ENCODE measurements at regions not wholly inside any gene's neighbourhood (a gene's known extent, or its start where the extent isn't known, plus 50 kb on each side); places are given as distances from the start of the nearest gene placed in this dataset.

DNA sequence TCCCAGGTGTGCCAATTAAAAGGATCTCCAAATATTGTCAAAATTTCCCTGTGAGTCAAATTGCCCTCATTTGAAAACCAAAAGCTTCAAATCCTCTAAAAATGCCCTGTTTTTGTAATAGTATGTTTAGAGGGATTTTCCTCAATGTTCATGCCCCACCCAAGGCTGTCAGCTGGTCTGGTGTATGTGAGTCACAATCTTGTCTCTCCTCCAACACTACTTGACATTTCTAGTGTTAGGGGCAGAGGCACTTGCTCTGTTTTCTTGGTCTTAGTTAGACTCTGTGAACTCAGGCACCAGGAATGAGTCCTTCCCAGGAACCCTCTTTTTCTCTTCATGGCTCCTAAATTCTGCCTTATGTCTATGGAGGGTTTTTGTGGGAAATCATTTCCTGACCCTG is 634.8 kb downstream of the KCNJ2 start:
- Histone ChIP-seq H3K27ac (no peak overlapping the region), H3K4me1 (ENCODE audit: insufficient read depth) (no peaks in the 10 kb centered on the region), H3K4me2 (no peak overlapping the region), H3K79me2 (no peaks in the 10 kb centered on the region), H3K9me2 (replicated peaks; ENCODE audit: insufficient read depth) (no peaks in the 10 kb centered on the region), H3K36me3 (replicated peaks; ENCODE audit: insufficient read depth, low read depth) (no peaks in the 10 kb centered on the region), H3K9me3 (ENCODE audit: low read depth) (no peaks in the 10 kb centered on the region), H4K20me1 (ENCODE audit: insufficient read depth, poor library complexity, severe bottlenecking) (no peaks in the 10 kb centered on the region), H3K4me3 (no peak overlapping the region), H3K27me3 (no peaks in the 10 kb centered on the region), H2AFZ (no peak overlapping the region)
- no peak for DNase-seq (ENCODE audit: low spot score)
- TF ChIP-seq EZH2 (IDR thresholded peaks at IDR 0.05; ENCODE audit: borderline replicate concordance) (no peak), EZH2phosphoT487 (IDR thresholded peaks at IDR 0.05; ENCODE audit: low read depth, severe bottlenecking, unreplicated experiment) (no peak)
- TF ChIP-seq, protein P1, sequence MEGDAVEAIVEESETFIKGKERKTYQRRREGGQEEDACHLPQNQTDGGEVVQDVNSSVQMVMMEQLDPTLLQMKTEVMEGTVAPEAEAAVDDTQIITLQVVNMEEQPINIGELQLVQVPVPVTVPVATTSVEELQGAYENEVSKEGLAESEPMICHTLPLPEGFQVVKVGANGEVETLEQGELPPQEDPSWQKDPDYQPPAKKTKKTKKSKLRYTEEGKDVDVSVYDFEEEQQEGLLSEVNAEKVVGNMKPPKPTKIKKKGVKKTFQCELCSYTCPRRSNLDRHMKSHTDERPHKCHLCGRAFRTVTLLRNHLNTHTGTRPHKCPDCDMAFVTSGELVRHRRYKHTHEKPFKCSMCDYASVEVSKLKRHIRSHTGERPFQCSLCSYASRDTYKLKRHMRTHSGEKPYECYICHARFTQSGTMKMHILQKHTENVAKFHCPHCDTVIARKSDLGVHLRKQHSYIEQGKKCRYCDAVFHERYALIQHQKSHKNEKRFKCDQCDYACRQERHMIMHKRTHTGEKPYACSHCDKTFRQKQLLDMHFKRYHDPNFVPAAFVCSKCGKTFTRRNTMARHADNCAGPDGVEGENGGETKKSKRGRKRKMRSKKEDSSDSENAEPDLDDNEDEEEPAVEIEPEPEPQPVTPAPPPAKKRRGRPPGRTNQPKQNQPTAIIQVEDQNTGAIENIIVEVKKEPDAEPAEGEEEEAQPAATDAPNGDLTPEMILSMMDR (IDR thresholded peaks at IDR 0.05; ENCODE audit: poor library complexity) = no peak

DNA sequence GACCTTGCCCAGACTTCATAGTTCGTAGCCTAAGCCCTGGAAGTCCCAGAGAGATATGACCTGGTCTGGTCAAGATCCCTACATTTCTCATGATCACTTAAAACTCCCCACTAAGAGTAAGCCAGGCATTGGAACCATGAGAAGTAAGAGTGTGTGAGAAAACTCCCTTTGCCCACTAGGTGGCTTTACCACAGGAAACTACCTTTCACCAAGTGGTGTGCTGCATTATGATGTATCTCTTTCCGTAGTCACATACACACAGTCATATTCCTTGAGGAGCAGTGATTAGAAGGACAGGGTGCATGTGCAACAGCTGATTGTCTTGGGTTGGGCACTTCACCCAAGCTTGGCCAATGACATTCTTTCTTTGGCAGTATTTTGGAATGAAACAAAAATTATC is 639.3 kb downstream of the KCNJ2 start:
- Histone ChIP-seq H3K4me1 (ENCODE audit: insufficient read depth) (no peaks in the 10 kb centered on the region), H3K4me2 (no peak overlapping the region), H3K79me2 (no peaks in the 10 kb centered on the region), H3K9me2 (replicated peaks; ENCODE audit: insufficient read depth) (no peaks in the 10 kb centered on the region), H3K9me3 (ENCODE audit: low read depth) (no peaks in the 10 kb centered on the region), H3K4me3 (no peak overlapping the region), H4K20me1 (ENCODE audit: insufficient read depth, poor library complexity, severe bottlenecking) (no peaks in the 10 kb centered on the region), H3K27me3 (no peaks in the 10 kb centered on the region), H3K27ac (no peak overlapping the region), H2AFZ (no peak overlapping the region), H3K36me3 (replicated peaks; ENCODE audit: insufficient read depth, low read depth) (no peaks in the 10 kb centered on the region)
- no peak for TF ChIP-seq EZH2phosphoT487 (IDR thresholded peaks at IDR 0.05; ENCODE audit: low read depth, severe bottlenecking, unreplicated experiment)
- TF ChIP-seq EZH2 (IDR thresholded peaks at IDR 0.05; ENCODE audit: borderline replicate concordance) = no peak
- TF ChIP-seq, protein P1 (IDR thresholded peaks at IDR 0.05; ENCODE audit: poor library complexity) = peak; percentile 28
- 85% methylated on average over 2 of the region's 2 CpGs for WGBS (ENCODE audit: low lambda C conversion rate, missing lambda C conversion rate)
- peak; percentile 5 for DNase-seq (ENCODE audit: low spot score)

DNA sequence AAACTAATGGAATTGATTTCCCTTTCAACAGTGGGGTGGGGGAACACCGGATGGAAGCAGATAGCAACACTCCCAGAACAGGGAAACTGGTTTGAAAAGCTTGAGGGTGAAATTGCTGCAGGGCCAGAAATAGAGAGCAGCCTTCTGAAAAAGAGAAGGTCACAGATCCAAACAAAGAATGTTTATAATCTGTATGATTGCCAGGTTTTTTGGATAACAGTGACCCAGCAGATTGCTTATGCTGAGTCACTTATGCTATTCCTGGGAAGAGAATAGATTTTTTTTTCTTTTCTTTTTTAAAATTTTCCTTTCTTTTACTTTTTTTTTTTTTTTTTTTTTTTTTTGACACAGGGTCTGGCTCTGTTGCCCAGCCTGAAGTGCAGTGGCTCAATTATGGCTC is 641.3 kb downstream of the KCNJ2 start:
- H3K9me2 ChIP-seq (replicated peaks; ENCODE audit: insufficient read depth) = no peaks in the 10 kb centered on the region
- DNase-seq (ENCODE audit: low spot score) = no peak
- no peaks in the 10 kb centered on the region for H3K36me3 ChIP-seq (replicated peaks; ENCODE audit: insufficient read depth, low read depth)
- no peaks in the 10 kb centered on the region for H3K27me3 ChIP-seq
- no peaks in the 10 kb centered on the region for H4K20me1 ChIP-seq (ENCODE audit: insufficient read depth, poor library complexity, severe bottlenecking)
- no peaks in the 10 kb centered on the region for H3K4me1 ChIP-seq (ENCODE audit: insufficient read depth)
- no peak overlapping the region for H3K4me2 ChIP-seq
- H2AFZ ChIP-seq = no peak overlapping the region
- WGBS (ENCODE audit: low lambda C conversion rate, missing lambda C conversion rate) = 48% methylated on average over 1 of the region's 1 CpG
- H3K4me3 ChIP-seq = no peak overlapping the region
- no peaks in the 10 kb centered on the region for H3K79me2 ChIP-seq
- no peaks in the 10 kb centered on the region for H3K9me3 ChIP-seq (ENCODE audit: low read depth)
- no peak overlapping the region for H3K27ac ChIP-seq
- TF ChIP-seq EZH2phosphoT487 (IDR thresholded peaks at IDR 0.05; ENCODE audit: low read depth, severe bottlenecking, unreplicated experiment) (no peak), EZH2 (IDR thresholded peaks at IDR 0.05; ENCODE audit: borderline replicate concordance) (no peak)
- TF ChIP-seq, protein P1 (IDR thresholded peaks at IDR 0.05; ENCODE audit: poor library complexity) = no peak

DNA sequence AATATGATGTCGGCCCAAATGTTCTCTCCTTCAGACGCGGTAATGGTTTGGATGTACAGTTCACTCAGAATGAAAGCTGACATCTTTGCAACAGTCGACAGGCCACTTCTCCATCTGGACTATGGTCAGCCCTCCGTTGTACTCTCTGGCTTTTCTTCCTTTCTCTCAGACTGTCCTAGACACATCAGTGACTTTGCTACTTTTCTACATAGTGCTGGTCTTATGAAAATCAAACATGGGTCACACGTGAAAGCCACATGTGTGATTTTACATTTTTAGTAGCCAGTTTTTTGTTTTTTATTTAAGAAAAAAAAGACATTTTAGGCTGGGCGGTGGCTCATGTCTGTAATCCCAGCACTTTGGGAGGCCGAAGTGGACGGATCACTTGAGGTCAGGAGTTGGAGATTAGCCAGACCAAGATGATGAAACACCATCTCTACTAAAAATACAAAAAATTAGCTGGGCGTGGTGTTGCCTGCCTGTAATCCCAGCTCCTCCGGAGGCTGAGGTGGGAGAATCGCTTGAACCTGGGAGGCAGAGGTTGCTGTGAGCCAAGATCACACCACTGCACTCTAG is 644.1 kb downstream of the KCNJ2 start:
- DNase-seq (ENCODE audit: low spot score) = no peak
- H2AFZ ChIP-seq = no peak overlapping the region
- TF ChIP-seq EZH2phosphoT487 (IDR thresholded peaks at IDR 0.05; ENCODE audit: low read depth, severe bottlenecking, unreplicated experiment) = no peak
- TF ChIP-seq, protein P1 (IDR thresholded peaks at IDR 0.05; ENCODE audit: poor library complexity) = no peak
- no peak for TF ChIP-seq EZH2 (IDR thresholded peaks at IDR 0.05; ENCODE audit: borderline replicate concordance)
- no peaks in the 10 kb centered on the region for H3K36me3 ChIP-seq (replicated peaks; ENCODE audit: insufficient read depth, low read depth)
- WGBS (ENCODE audit: low lambda C conversion rate, missing lambda C conversion rate) = 88% methylated on average over 12 of the region's 12 CpGs
- H3K79me2 ChIP-seq = no peaks in the 10 kb centered on the region
- H3K9me3 ChIP-seq (ENCODE audit: low read depth) = no peaks in the 10 kb centered on the region
- no peak overlapping the region for H3K4me2 ChIP-seq
- no peak overlapping the region for H3K4me3 ChIP-seq
- H3K9me2 ChIP-seq (replicated peaks; ENCODE audit: insufficient read depth) = no peaks in the 10 kb centered on the region
- no peaks in the 10 kb centered on the region for H3K27me3 ChIP-seq
- H4K20me1 ChIP-seq (ENCODE audit: insufficient read depth, poor library complexity, severe bottlenecking) = no peaks in the 10 kb centered on the region
- no peak overlapping the region for H3K27ac ChIP-seq
- no peaks in the 10 kb centered on the region for H3K4me1 ChIP-seq (ENCODE audit: insufficient read depth)

Measured in hepatocyte (in vitro differentiated cells).